Adrenal gland (tissue), 9 donors: ENCODE measurements at regions not wholly inside any gene's neighbourhood (a gene's known extent, or its start where the extent isn't known, plus 50 kb on each side); places are given as distances from the start of the nearest gene placed in this dataset.
"Not testable (repeated sequence)": the region's sequence is repeated elsewhere in the genome, so short reads cannot be mapped to it uniquely, and the experiment has no call there.

Experiments
- DNase-seq, 7 donors: peaks; one replicate each; pipeline ENCODE4 v3.0.0-alpha.2; 2019 to 2020
- H3K27ac ChIP-seq, 5 donors: fragments of 200-600 bp; sonication (generic) in 4 of 5; 1 replicate in 3 of 5; 2 replicates in 2 of 5; pipeline versions ENCODE4 v1.5.1 to v1.8.0; 2016 to 2020; ENCODE audit warnings: mild to moderate bottlenecking in 1 of 5
- H3K27me3 ChIP-seq: fragments of 200-600 bp; 2 replicates; pipeline ENCODE4 v1.8.0; 2021
- H3K36me3 ChIP-seq, 2 donors: fragments of 200-600 bp; replicated peaks in 1 of 2; 1 replicate in 1 of 2; 2 replicates in 1 of 2; pipeline versions ENCODE4 v1.5.1 to v1.8.0; 2018 to 2022
- H3K4me1 ChIP-seq, 2 donors: fragments of 200-600 bp; replicated peaks in 1 of 2; 1 replicate in 1 of 2; 2 replicates in 1 of 2; pipeline versions ENCODE4 v1.5.1 to v1.8.0; 2018 to 2021
- H3K4me3 ChIP-seq, 4 donors: fragments of 200-600 bp; sonication (generic) in 3 of 4; one replicate each; pipeline ENCODE4 v1.5.1; 2016 to 2018
- H3K9me3 ChIP-seq, 3 donors: fragments of 200-600 bp; sonication (generic) in 1 of 3; replicated peaks in 1 of 3; 1 replicate in 2 of 3; 2 replicates in 1 of 3; pipeline versions ENCODE4 v1.5.1 to v1.8.0; 2016 to 2021
- POLR2A ChIP-seq, 2 donors: fragments of 450-650 bp; IDR thresholded peaks; one replicate each; pipeline ENCODE4 v1.6.1; 2017; ENCODE audit warnings: antibody characterized with exemption in 2 of 2, mild to moderate bottlenecking in 2 of 2, moderate library complexity in 1 of 2
- WGBS, 4 donors: extraction: QIAGEN DNeasy Blood & Tissue Kit in 2 of 4; methylation state at CpG; one replicate each; pipeline versions ENCODE4 v1.1.5 to v1.1.7; 2013 to 2017; 5-methylcytosine and 5-hydroxymethylcytosine counted together
- intact Hi-C, 2 donors: fragments of 100-400 bp; cut with DNase I; formaldehyde crosslinking; loops; one replicate each; pipeline versions ENCODE4 v1.14.1 to v1.15.0; 2022 to 2023
- TF ChIP-seq, protein P1 (sequence below), 6 experiments: fragments of 450-650 bp in 4 of 6; fragments of 200-600 bp in 2 of 6; sonication (generic) in 1 of 6; IDR thresholded peaks; 1 replicate in 5 of 6; 2 replicates in 1 of 6; pipeline versions ENCODE4 v1.5.1 to v1.8.0; 2016 to 2021; ENCODE audit warnings: antibody characterized with exemption in 6 of 6, mild to moderate bottlenecking in 2 of 6, moderate library complexity in 1 of 6
- donor health status: healthy with polysubstance abuse.
- donor health status: Bipolar disorder and iron deficiency.
- donor health status: DM: yes; HTN: yes; CAD: no.
- donor health status: DM: no; HTN: no; CAD: no.
- donor health status: DM: no; HTN: no; CAD: no.

- 11 to 32% (median 22%) methylated on average over 2 of the region's 2 CpGs for WGBS, 4 donors
- no peak overlapping the region for H3K4me3 ChIP-seq
- H3K4me1 ChIP-seq: no peaks in the 10 kb centered on the region
- H3K27ac ChIP-seq: no peak overlapping the region
- intact Hi-C loops: no loop called here
- TF ChIP-seq, protein P1, sequence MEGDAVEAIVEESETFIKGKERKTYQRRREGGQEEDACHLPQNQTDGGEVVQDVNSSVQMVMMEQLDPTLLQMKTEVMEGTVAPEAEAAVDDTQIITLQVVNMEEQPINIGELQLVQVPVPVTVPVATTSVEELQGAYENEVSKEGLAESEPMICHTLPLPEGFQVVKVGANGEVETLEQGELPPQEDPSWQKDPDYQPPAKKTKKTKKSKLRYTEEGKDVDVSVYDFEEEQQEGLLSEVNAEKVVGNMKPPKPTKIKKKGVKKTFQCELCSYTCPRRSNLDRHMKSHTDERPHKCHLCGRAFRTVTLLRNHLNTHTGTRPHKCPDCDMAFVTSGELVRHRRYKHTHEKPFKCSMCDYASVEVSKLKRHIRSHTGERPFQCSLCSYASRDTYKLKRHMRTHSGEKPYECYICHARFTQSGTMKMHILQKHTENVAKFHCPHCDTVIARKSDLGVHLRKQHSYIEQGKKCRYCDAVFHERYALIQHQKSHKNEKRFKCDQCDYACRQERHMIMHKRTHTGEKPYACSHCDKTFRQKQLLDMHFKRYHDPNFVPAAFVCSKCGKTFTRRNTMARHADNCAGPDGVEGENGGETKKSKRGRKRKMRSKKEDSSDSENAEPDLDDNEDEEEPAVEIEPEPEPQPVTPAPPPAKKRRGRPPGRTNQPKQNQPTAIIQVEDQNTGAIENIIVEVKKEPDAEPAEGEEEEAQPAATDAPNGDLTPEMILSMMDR (IDR thresholded peaks at IDR 0.05): no peak
- TF ChIP-seq POLR2A (IDR thresholded peaks at IDR 0.05): no peak
- DNase-seq: no peak
- H3K9me3 ChIP-seq: no peaks in the 10 kb centered on the region
- no peaks in the 10 kb centered on the region for H3K27me3 ChIP-seq
- no peaks in the 10 kb centered on the region for H3K36me3 ChIP-seq
Measured at GRCh38 chr3:22835041-22835440, 368.1 kb upstream of the UBE2E2 start.

DNA sequence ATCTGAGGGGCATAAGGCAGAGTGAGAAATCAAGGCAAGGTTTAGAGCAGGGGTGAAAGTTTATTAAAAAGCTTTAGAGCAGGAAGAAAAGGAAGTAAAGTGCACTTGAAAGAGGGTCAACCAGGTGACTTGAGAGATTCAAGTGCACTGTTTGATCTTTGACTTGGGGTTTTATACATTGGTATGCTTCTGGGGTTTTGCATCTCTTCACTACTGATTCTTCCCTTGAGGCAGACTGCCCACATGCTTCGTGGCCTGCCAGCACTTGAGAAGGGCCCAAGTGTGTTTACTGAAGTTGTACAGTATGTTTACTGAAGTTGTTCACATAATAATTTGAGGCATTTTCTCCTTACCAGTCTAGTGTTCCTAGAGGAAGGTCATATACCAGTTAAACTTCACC lies 367.0 kb upstream of the UBE2E2 start:
- Histone ChIP-seq H3K27ac (no peak overlapping the region), H3K9me3 (no peaks in the 10 kb centered on the region), H3K36me3 (no peaks in the 10 kb centered on the region), H3K4me3 (no peak overlapping the region), H3K27me3 (no peaks in the 10 kb centered on the region), H3K4me1 (no peaks in the 10 kb centered on the region)
- no peak for TF ChIP-seq POLR2A (IDR thresholded peaks at IDR 0.05)
- TF ChIP-seq, protein P1 (IDR thresholded peaks at IDR 0.05): no peak
- intact Hi-C loops: no loop called here
- WGBS, 4 donors: 50 to 79% (median 69%) methylated on average over 1 of the region's 1 CpG
- DNase-seq: no peak

GRCh38 chr3:22843854-22844253 lies 359.3 kb upstream of the UBE2E2 start:
- H3K4me3 ChIP-seq: no peak overlapping the region
- no peak for DNase-seq
- no peaks in the 10 kb centered on the region for H3K4me1 ChIP-seq
- no peaks in the 10 kb centered on the region for H3K36me3 ChIP-seq
- intact Hi-C loops: no loop called here
- H3K27ac ChIP-seq: no peak overlapping the region
- 78 to 89% (median 80%) methylated on average over 3 of the region's 3 CpGs for WGBS, 4 donors
- H3K27me3 ChIP-seq: no peaks in the 10 kb centered on the region
- no peak for TF ChIP-seq POLR2A (IDR thresholded peaks at IDR 0.05)
- TF ChIP-seq, protein P1 (IDR thresholded peaks at IDR 0.05): no peak
- H3K9me3 ChIP-seq: no peaks in the 10 kb centered on the region

DNA sequence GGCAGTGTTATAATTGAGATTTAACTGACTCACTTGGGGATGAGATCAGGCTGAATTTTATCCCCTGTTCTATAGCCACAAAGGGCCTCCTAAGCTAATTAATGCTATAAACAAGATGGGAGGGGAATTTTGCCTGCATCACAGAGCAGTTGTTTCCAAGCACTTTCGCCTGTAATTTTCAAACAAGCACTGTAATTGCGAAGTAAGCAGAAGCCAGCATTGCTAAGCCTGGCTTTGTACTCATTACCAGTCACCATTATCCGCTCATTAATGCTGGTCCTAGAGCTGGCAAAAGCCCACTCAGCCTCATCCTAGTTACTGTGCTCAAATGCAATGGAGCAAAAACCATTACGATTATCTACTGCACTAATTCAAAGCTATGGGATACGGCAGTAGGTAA lies 356.6 kb upstream of the UBE2E2 start:
- TF ChIP-seq POLR2A (IDR thresholded peaks at IDR 0.05): no peak
- TF ChIP-seq, protein P1 (IDR thresholded peaks at IDR 0.05): no peak
- no peak overlapping the region for H3K27ac ChIP-seq
- no peak overlapping the region for H3K4me3 ChIP-seq
- no peaks in the 10 kb centered on the region for H3K4me1 ChIP-seq
- H3K27me3 ChIP-seq: no peaks in the 10 kb centered on the region
- intact Hi-C loops: no loop called here
- H3K9me3 ChIP-seq: no peaks in the 10 kb centered on the region
- no peak for DNase-seq
- 71 to 84% (median 83%) methylated on average over 5 of the region's 5 CpGs for WGBS, 4 donors
- no peaks in the 10 kb centered on the region for H3K36me3 ChIP-seq

DNA sequence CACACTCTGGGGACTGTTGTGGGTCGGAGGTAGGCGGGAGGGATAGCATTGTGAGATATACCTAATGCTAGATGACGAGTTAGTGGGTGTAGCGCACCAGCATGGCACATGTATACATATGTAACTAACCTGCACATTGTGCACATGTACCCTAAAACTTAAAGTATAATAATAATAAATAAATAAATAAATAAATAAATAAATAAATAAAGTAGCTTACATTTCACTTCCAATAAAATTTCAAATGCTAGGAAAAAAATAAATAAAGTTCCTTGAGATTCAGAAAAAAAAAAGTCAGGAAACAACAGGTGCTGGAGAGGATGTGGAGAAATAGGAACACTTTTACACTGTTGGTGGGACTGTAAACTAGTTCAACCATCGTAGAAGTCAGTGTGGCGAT lies 353.5 kb upstream of the UBE2E2 start:
- DNase-seq, intact Hi-C loops, H3K9me3 ChIP-seq, H3K4me3 ChIP-seq, H3K27me3 ChIP-seq, H3K27ac ChIP-seq, H3K4me1 ChIP-seq, H3K36me3 ChIP-seq: not testable (repeated sequence)
- WGBS, 4 donors: 86 to 94% (median 89%) methylated on average over 4 to 6 of the region's 6 CpGs
